CD14-positive monocyte (primary cell): ENCODE measurements at regions not wholly inside any gene's neighbourhood (a gene's known extent, or its start where the extent isn't known, plus 50 kb on each side); places are given as distances from the start of the nearest gene placed in this dataset.

Source experiments
- DNase-seq, 3 donors: peaks; one replicate each; pipeline ENCODE4 v3.0.0-alpha.2; 2011 to 2022
- H2AFZ ChIP-seq: 2 replicates; pipeline ENCODE4 v1.6.0; 2012; ENCODE audit warnings: mild to moderate bottlenecking, low read depth, low read length, inconsistent platforms; ENCODE audit not compliant: insufficient read depth, poor library complexity, severe bottlenecking
- H3K27ac ChIP-seq, 2 donors: 1 replicate in 1 of 2; 2 replicates in 1 of 2; pipeline ENCODE4 v1.5.1; 2012 to 2013; ENCODE audit warnings: low read length in 2 of 2, control low read depth in 1 of 2, inconsistent platforms in 1 of 2, low read depth in 1 of 2, mild to moderate bottlenecking in 1 of 2
- H3K27me3 ChIP-seq, 2 donors: one replicate each; pipeline versions ENCODE4 v1.6.0 to v1.6.1; 2011 to 2013; ENCODE audit warnings: low read length in 2 of 2; ENCODE audit not compliant: control insufficient read depth in 2 of 2, insufficient read depth in 2 of 2
- H3K36me3 ChIP-seq, 2 donors: replicated peaks in 1 of 2; 1 replicate in 1 of 2; 2 replicates in 1 of 2; pipeline versions ENCODE4 v1.5.1 to v1.6.1; 2012 to 2013; ENCODE audit warnings: low read length in 2 of 2, control low read depth in 1 of 2, inconsistent platforms in 1 of 2, mild to moderate bottlenecking in 1 of 2; ENCODE audit not compliant: insufficient read depth in 2 of 2, control insufficient read depth in 1 of 2
- H3K4me1 ChIP-seq, 2 donors: 1 replicate in 1 of 2; 2 replicates in 1 of 2; pipeline versions ENCODE4 v1.5.1 to v1.6.1; 2012 to 2013; ENCODE audit warnings: low read length in 2 of 2, control low read depth in 1 of 2, inconsistent platforms in 1 of 2, mild to moderate bottlenecking in 1 of 2, moderate library complexity in 1 of 2; ENCODE audit not compliant: insufficient read depth in 2 of 2, control insufficient read depth in 1 of 2
- H3K4me2 ChIP-seq: replicated peaks from 2 replicates; pipeline ENCODE3; 2012; ENCODE audit warnings: low read length, moderate library complexity, mild to moderate bottlenecking; ENCODE audit not compliant: poor library complexity, severe bottlenecking; ENCODE audit errors: extremely low read depth
- H3K4me3 ChIP-seq, 3 experiments: fragments of 200-600 bp in 1 of 3; sonication (generic) in 1 of 3; replicated peaks in 1 of 3; 1 replicate in 2 of 3; 2 replicates in 1 of 3; pipeline ENCODE4 v1.5.1; 2011 to 2013; ENCODE audit warnings: low read length in 3 of 3, mild to moderate bottlenecking in 3 of 3, control low read depth in 2 of 3, low read depth in 2 of 3, inconsistent platforms in 1 of 3, moderate library complexity in 1 of 3
- H3K79me2 ChIP-seq: 2 replicates; pipeline ENCODE4 v1.6.0; 2012; ENCODE audit warnings: mild to moderate bottlenecking, control low read depth, inconsistent platforms, low read length, moderate library complexity; ENCODE audit not compliant: insufficient read depth
- H3K9ac ChIP-seq: 2 replicates; pipeline ENCODE4 v1.6.0; 2017; ENCODE audit warnings: low read length, mild to moderate bottlenecking; ENCODE audit not compliant: insufficient read depth, poor library complexity, severe bottlenecking
- H3K9me3 ChIP-seq, 2 donors: replicated peaks in 1 of 2; 1 replicate in 1 of 2; 2 replicates in 1 of 2; pipeline versions ENCODE4 v1.5.1 to v1.6.1; 2012 to 2013; ENCODE audit warnings: low read length in 2 of 2, control low read depth in 1 of 2; ENCODE audit not compliant: control insufficient read depth in 1 of 2, insufficient read depth in 1 of 2
- H4K20me1 ChIP-seq: 2 replicates; pipeline ENCODE4 v1.6.0; 2012; ENCODE audit warnings: mild to moderate bottlenecking, low read length, control low read depth, moderate library complexity; ENCODE audit not compliant: insufficient read depth
- H3K27ac Mint-ChIP-seq, 7 donors: one replicate each; pipeline ENCODE4 v1.8.0; 2020; ENCODE audit warnings: mild to moderate bottlenecking in 7 of 7, mixed read lengths in 7 of 7, moderate library complexity in 6 of 7, inconsistent platforms in 2 of 7
- H3K27me3 Mint-ChIP-seq, 3 donors: one replicate each; pipeline ENCODE4 v1.8.0; 2021 to 2022; ENCODE audit warnings: low read depth in 3 of 3, mild to moderate bottlenecking in 3 of 3, mixed read lengths in 3 of 3, moderate library complexity in 3 of 3, inconsistent platforms in 1 of 3
- H3K36me3 Mint-ChIP-seq, 2 donors: one replicate each; pipeline ENCODE4 v1.8.0; 2020; ENCODE audit warnings: mixed read lengths in 2 of 2, inconsistent platforms in 1 of 2, mild to moderate bottlenecking in 1 of 2
- H3K4me1 Mint-ChIP-seq: one replicate; pipeline ENCODE4 v1.8.0; 2020; ENCODE audit warnings: mild to moderate bottlenecking, mixed read lengths
- H3K4me3 Mint-ChIP-seq, 2 donors: one replicate each; pipeline ENCODE4 v1.8.0; 2020; ENCODE audit warnings: mild to moderate bottlenecking in 2 of 2, mixed read lengths in 2 of 2, moderate library complexity in 1 of 2
- H3K9me3 Mint-ChIP-seq, 7 donors: one replicate each; pipeline ENCODE4 v1.8.0; 2020 to 2022; ENCODE audit warnings: mixed read lengths in 7 of 7, mild to moderate bottlenecking in 6 of 7, moderate library complexity in 6 of 7, inconsistent platforms in 2 of 7
- WGBS: methylation state at CpG from one replicate; pipeline ENCODE4 v1.1.5; 2013; ENCODE audit warnings: missing lambda C conversion rate; ENCODE audit not compliant: insufficient coverage; 5-methylcytosine and 5-hydroxymethylcytosine counted together
- intact Hi-C, 2 donors: fragments of 100-400 bp; cut with micrococcal nuclease; formaldehyde crosslinking; loops; one replicate each; pipeline versions ENCODE4 v1.15.0 to v1.15.1; 2023
- TF ChIP-seq, protein P1 (sequence below): fragments of 200-600 bp; IDR thresholded peaks from one replicate; pipeline ENCODE4 v1.8.0; 2022; ENCODE audit warnings: antibody characterized with exemption, mild to moderate bottlenecking

DNA sequence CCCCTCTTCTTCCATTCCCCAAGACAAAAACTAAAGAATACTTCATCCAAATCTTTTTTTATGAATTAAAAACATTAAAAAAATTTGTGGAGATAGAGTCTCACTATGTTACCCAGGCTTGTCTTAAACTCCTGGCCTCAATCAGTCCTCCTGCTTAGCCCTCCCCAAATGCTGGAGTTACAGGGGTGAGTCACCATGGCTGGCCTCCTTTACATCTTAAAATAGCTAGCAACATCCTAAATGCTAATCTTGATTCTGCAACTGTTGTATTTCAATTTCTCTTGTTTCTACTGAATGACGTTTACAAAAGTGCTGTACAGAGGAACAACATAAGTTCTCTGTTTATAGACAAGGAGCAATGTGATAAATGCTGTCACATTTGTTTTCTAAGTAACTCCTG lies 483.5 kb downstream of the ADGRL2 start:
- no peaks in the 10 kb centered on the region for H3K4me1 Mint-ChIP-seq
- no peaks in the 10 kb centered on the region for H3K9me3 ChIP-seq
- H3K9me3 Mint-ChIP-seq, result peaks cover 0 to 10% (median 2%) of the 10 kb centered on the region in 7 donors
- TF ChIP-seq, protein P1, sequence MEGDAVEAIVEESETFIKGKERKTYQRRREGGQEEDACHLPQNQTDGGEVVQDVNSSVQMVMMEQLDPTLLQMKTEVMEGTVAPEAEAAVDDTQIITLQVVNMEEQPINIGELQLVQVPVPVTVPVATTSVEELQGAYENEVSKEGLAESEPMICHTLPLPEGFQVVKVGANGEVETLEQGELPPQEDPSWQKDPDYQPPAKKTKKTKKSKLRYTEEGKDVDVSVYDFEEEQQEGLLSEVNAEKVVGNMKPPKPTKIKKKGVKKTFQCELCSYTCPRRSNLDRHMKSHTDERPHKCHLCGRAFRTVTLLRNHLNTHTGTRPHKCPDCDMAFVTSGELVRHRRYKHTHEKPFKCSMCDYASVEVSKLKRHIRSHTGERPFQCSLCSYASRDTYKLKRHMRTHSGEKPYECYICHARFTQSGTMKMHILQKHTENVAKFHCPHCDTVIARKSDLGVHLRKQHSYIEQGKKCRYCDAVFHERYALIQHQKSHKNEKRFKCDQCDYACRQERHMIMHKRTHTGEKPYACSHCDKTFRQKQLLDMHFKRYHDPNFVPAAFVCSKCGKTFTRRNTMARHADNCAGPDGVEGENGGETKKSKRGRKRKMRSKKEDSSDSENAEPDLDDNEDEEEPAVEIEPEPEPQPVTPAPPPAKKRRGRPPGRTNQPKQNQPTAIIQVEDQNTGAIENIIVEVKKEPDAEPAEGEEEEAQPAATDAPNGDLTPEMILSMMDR, result no peak
- no peak overlapping the region for H3K4me3 Mint-ChIP-seq
- no peak overlapping the region for H3K4me2 ChIP-seq
- H3K27ac Mint-ChIP-seq, result no peak overlapping the region
- no peak for DNase-seq
- H3K4me3 ChIP-seq, result no peak overlapping the region
- no peaks in the 10 kb centered on the region for H3K79me2 ChIP-seq
- WGBS, result 100% methylated on average over 1 of the region's 1 CpG
- intact Hi-C loops, result no loop called here
- no peaks in the 10 kb centered on the region for H3K27me3 Mint-ChIP-seq
- no peaks in the 10 kb centered on the region for H3K36me3 ChIP-seq
- H3K4me1 ChIP-seq, result no peaks in the 10 kb centered on the region
- no peaks in the 10 kb centered on the region for H3K36me3 Mint-ChIP-seq
- no peaks in the 10 kb centered on the region for H3K27me3 ChIP-seq
- no peak overlapping the region for H3K27ac ChIP-seq
- H3K9ac ChIP-seq, result no peak overlapping the region
- no peaks in the 10 kb centered on the region for H4K20me1 ChIP-seq
- H2AFZ ChIP-seq, result no peak overlapping the region

DNA sequence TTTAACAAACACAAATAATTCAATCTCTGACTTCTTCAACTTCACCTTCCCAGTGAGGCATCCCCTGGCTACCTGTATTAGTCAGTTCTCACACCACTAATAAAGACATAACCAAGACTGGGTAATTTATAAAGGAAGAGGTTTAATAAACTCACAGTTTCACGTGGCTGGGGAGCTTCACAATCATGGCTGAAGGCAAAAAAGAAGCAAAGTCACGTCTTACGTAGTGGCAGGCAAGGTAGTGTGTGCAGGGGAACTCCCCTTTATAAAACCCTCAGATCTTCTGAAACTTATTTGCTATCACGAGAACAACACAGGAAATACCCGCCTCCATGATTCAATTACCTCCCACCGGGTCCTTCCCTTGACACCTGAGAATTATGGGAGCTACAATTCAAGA lies 478.5 kb downstream of the ADGRL2 start:
- Histone ChIP-seq H3K4me2 (no peak overlapping the region), H3K79me2 (no peaks in the 10 kb centered on the region), H3K36me3 (no peaks in the 10 kb centered on the region), H3K27ac (no peak overlapping the region), H3K4me1 (no peaks in the 10 kb centered on the region), H2AFZ (no peak overlapping the region), H3K27me3 (no peaks in the 10 kb centered on the region), H4K20me1 (no peaks in the 10 kb centered on the region), H3K9ac (no peak overlapping the region), H3K4me3 (no peak overlapping the region), H3K9me3 (no peaks in the 10 kb centered on the region)
- TF ChIP-seq, protein P1, result no peak
- H3K27ac Mint-ChIP-seq, result no peak overlapping the region
- H3K36me3 Mint-ChIP-seq, result no peaks in the 10 kb centered on the region
- intact Hi-C loops, result no loop called here
- DNase-seq, result no peak
- no peaks in the 10 kb centered on the region for H3K4me1 Mint-ChIP-seq
- H3K9me3 Mint-ChIP-seq, result peaks cover 0 to 8% (median 2%) of the 10 kb centered on the region in 7 donors
- no peak overlapping the region for H3K4me3 Mint-ChIP-seq
- H3K27me3 Mint-ChIP-seq, result peaks cover 0 to 2% (median 0%) of the 10 kb centered on the region in 3 donors
- no CpG with 5 or more reads among the region's 6 CpGs for WGBS
